Ovary (tissue), 7 donors: ENCODE measurements at regions not wholly inside any gene's neighbourhood (a gene's known extent, or its start where the extent isn't known, plus 50 kb on each side); places are given as distances from the start of the nearest gene placed in this dataset.

Experiments
- DNase-seq, 5 donors: peaks; one replicate each; pipeline ENCODE4 v3.0.0-alpha.2; 2019 to 2020
- H3K27ac ChIP-seq, 2 donors: fragments of 200-600 bp; one replicate each; pipeline versions ENCODE4 v1.5.1 to v1.8.0; 2019 to 2022
- H3K27me3 ChIP-seq: fragments of 200-600 bp; one replicate; pipeline ENCODE4 v1.8.0; 2022
- H3K36me3 ChIP-seq: fragments of 200-600 bp; sonication (generic); one replicate; pipeline ENCODE4 v1.5.1; 2019
- H3K4me1 ChIP-seq: one replicate; pipeline ENCODE4 v1.8.1; 2013; ENCODE audit warnings: mild to moderate bottlenecking, moderate library complexity; ENCODE audit not compliant: insufficient read depth
- H3K4me3 ChIP-seq: fragments of 200-600 bp; sonication (generic); one replicate; pipeline ENCODE4 v1.5.1; 2017
- H3K9me3 ChIP-seq, 2 donors: fragments of 200-600 bp in 1 of 2; sonication (generic) in 1 of 2; one replicate each; pipeline versions ENCODE4 v1.5.1 to v1.8.1; 2013 to 2019; ENCODE audit warnings: mild to moderate bottlenecking in 1 of 2, moderate library complexity in 1 of 2
- CTCF ChIP-seq, 3 donors: fragments of 450-650 bp in 2 of 3; fragments of 200-600 bp in 1 of 3; IDR thresholded peaks; one replicate each; pipeline versions ENCODE4 v1.5.1 to v1.8.0; 2016 to 2022; ENCODE audit warnings: antibody characterized with exemption in 3 of 3, mild to moderate bottlenecking in 1 of 3
- EP300 ChIP-seq: sonication (generic); formaldehyde crosslinking; IDR thresholded peaks from one replicate; pipeline ENCODE4 v1.6.1; 2017; ENCODE audit warnings: antibody characterized with exemption
- POLR2A ChIP-seq: fragments of 450-650 bp; IDR thresholded peaks from one replicate; pipeline ENCODE4 v1.6.1; 2017; ENCODE audit warnings: antibody characterized with exemption, mild to moderate bottlenecking, moderate library complexity
- WGBS, 3 donors: extraction: QIAGEN DNeasy Blood & Tissue Kit in 1 of 3; methylation state at CpG; one replicate each; pipeline versions ENCODE4 v1.1.5 to v1.1.7; 2013 to 2017; 5-methylcytosine and 5-hydroxymethylcytosine counted together
- intact Hi-C, 4 donors: fragments of 100-400 bp; cut with DNase I; formaldehyde crosslinking; loops; one replicate each; pipeline versions ENCODE4 v1.11.0 to v1.15.1; 2022 to 2023
- donor health status: DM: no; HTN: no; CAD: no; lungs with moderate emphysema.
- donor health status: DM: no; HTN: no; CAD: no.
- donor health status: Bipolar disorder and iron deficiency.
- donor health status: DM: no; HTN: no; CAD: no.
- donor health status: DM: yes; HTN: yes; CAD: no.

- Histone ChIP-seq H3K9me3 (no peaks in the 10 kb centered on the region), H3K27me3 (no peaks in the 10 kb centered on the region), H3K36me3 (no peaks in the 10 kb centered on the region), H3K27ac (no peak overlapping the region), H3K4me1 (no peaks in the 10 kb centered on the region), H3K4me3 (no peak overlapping the region)
- no peak for DNase-seq
- intact Hi-C loops: no loop called here
- TF ChIP-seq CTCF (IDR thresholded peaks at IDR 0.05) (no peak), POLR2A (no peak), EP300 (no peak)
- 86 to 92% (median 90%) methylated on average over 10 of the region's 10 CpGs for WGBS, 3 donors
These were observed 74.1 kb upstream of the FRMD4B start for GRCh38 chr3:69460034-69460433.

- intact Hi-C loops: loop anchor here in 1 of 4 donors (10.0 kb wide), 1 partner anchor 126 kb away; no protein-coding TSS in a partner anchor
- Histone ChIP-seq H3K27ac (no peak overlapping the region), H3K4me1 (no peaks in the 10 kb centered on the region), H3K4me3 (no peak overlapping the region), H3K27me3 (no peaks in the 10 kb centered on the region), H3K9me3 (no peaks in the 10 kb centered on the region), H3K36me3 (no peaks in the 10 kb centered on the region)
- 60 to 77% (median 71%) methylated on average over 2 of the region's 2 CpGs for WGBS, 3 donors
- TF ChIP-seq POLR2A (no peak), CTCF (IDR thresholded peaks at IDR 0.05) (no peak), EP300 (no peak)
- DNase-seq: no peak
These were observed 73.0 kb upstream of the FRMD4B start for GRCh38 chr3:69458803-69459365.

- DNase-seq: no peak
- Histone ChIP-seq H3K27ac (no peak overlapping the region), H3K27me3 (no peaks in the 10 kb centered on the region), H3K4me3 (no peak overlapping the region), H3K4me1 (peaks cover 1% of the 10 kb centered on the region), H3K36me3 (no peaks in the 10 kb centered on the region), H3K9me3 (no peaks in the 10 kb centered on the region)
- intact Hi-C loops: loop anchor here in 1 of 4 donors (1.0 to 10.0 kb wide), 2 partner anchors 35 to 128 kb away; no protein-coding TSS in a partner anchor
- TF ChIP-seq CTCF (IDR thresholded peaks at IDR 0.05) (no peak), POLR2A (no peak), EP300 (no peak)
- 95 to 98% (median 95%) methylated on average over 4 of the region's 4 CpGs for WGBS, 3 donors
These were observed 70.7 kb upstream of the FRMD4B start for GRCh38 chr3:69456631-69457030.

- no peaks in the 10 kb centered on the region for H3K27me3 ChIP-seq
- no peak for TF ChIP-seq POLR2A
- no peak for TF ChIP-seq CTCF (IDR thresholded peaks at IDR 0.05)
- TF ChIP-seq EP300: no peak
- H3K27ac ChIP-seq: no peak overlapping the region
- no peak overlapping the region for H3K4me3 ChIP-seq
- no peak for DNase-seq
- 85 to 89% (median 87%) methylated on average over 16 to 22 of the region's 22 CpGs for WGBS, 3 donors
- H3K9me3 ChIP-seq: no peaks in the 10 kb centered on the region
- intact Hi-C loops: loop anchor here in 1 of 4 donors (10.0 kb wide), 1 partner anchor 131 kb away; no protein-coding TSS in a partner anchor
- H3K4me1 ChIP-seq: peaks cover 4% of the 10 kb centered on the region
- H3K36me3 ChIP-seq: no peaks in the 10 kb centered on the region
These were observed 68.4 kb upstream of the FRMD4B start for GRCh38 chr3:69454204-69454787.
